DMS114 treated with DMSO at 0.1 percent for 48 hours (cell line): ENCODE measurements at regions not wholly inside any gene's neighbourhood (a gene's known extent, or its start where the extent isn't known, plus 50 kb on each side); places are given as distances from the start of the nearest gene placed in this dataset.

Source experiments
- DNase-seq: peaks from one replicate; lab custom pipeline; 2025; ENCODE audit not compliant: unreplicated experiment; lab: John Stamatoyannopoulos, UW

GRCh38 chr10:58969576-58969975, 206.9 kb upstream of the PHYHIPL start:
- no peak for DNase-seq

GRCh38 chr10:58970160-58970915, 206.1 kb upstream of the PHYHIPL start:
- no peak for DNase-seq

GRCh38 chr10:58971211-58971610, 205.2 kb upstream of the PHYHIPL start:
- DNase-seq, result no peak

GRCh38 chr10:58971796-58972491, 204.5 kb upstream of the PHYHIPL start:
- no peak for DNase-seq

GRCh38 chr10:58972576-58973234, 203.7 kb upstream of the PHYHIPL start:
- DNase-seq, result no peak

GRCh38 chr10:58973235-58973595, 203.2 kb upstream of the PHYHIPL start:
- DNase-seq, result no peak

GRCh38 chr10:58976254-58976653, 200.2 kb upstream of the PHYHIPL start:
- DNase-seq, result no peak

- DNase-seq, result no peak
These were observed 196.7 kb upstream of the PHYHIPL start for GRCh38 chr10:58979711-58980110.

- DNase-seq, result no peak
These were observed 195.5 kb upstream of the PHYHIPL start for GRCh38 chr10:58980826-58981415.

GRCh38 chr10:58981846-58982245, 194.6 kb upstream of the PHYHIPL start:
- DNase-seq, result no peak

GRCh38 chr10:58982470-58983239, 193.8 kb upstream of the PHYHIPL start:
- no peak for DNase-seq

- DNase-seq, result no peak
These were observed 191.2 kb upstream of the PHYHIPL start for GRCh38 chr10:58985216-58985615.

GRCh38 chr10:58989486-58990039, 186.9 kb upstream of the PHYHIPL start:
- no peak for DNase-seq

GRCh38 chr10:58990693-58991092, 185.8 kb upstream of the PHYHIPL start:
- DNase-seq, result no peak

GRCh38 chr10:58991856-58992255, 184.6 kb upstream of the PHYHIPL start:
- DNase-seq, result no peak

GRCh38 chr10:58992830-58993460, 183.5 kb upstream of the PHYHIPL start:
- DNase-seq, result no peak

GRCh38 chr10:58993480-58994221, 182.8 kb upstream of the PHYHIPL start:
- no peak for DNase-seq

GRCh38 chr10:58994226-58995057, 182.0 kb upstream of the PHYHIPL start:
- DNase-seq, result no peak
